MCF 10A (cell line): ENCODE measurements at regions not wholly inside any gene's neighbourhood (a gene's known extent, or its start where the extent isn't known, plus 50 kb on each side); places are given as distances from the start of the nearest gene placed in this dataset.

Experiments
- BruUV-seq: library from RNA; stranded (reverse); fragments of 400-500 nt; replicated peaks from 2 replicates; lab custom pipeline; 2021; lab: Mats Ljungman, UMichigan
- CTCF ChIA-PET: fragments of 300-600 bp; sonication (Branson Sonifier 250); formaldehyde crosslinking; extraction: SDS; loops from one replicate; lab custom pipeline; 2021; ENCODE audit warnings: antibody characterized with exemption, inconsistent platforms; lab: Yijun Ruan, JAX
- POLR2A ChIA-PET: fragments of 300-600, 350-650 bp; sonication (Branson Sonifier 250); formaldehyde crosslinking; extraction: SDS; loops from one replicate; lab custom pipeline; 2020; ENCODE audit warnings: antibody characterized with exemption, inconsistent platforms; lab: Yijun Ruan, JAX
- DNase-seq: peaks from one replicate; pipeline ENCODE4 v3.0.0-alpha.2; 2018; ENCODE audit not compliant: unreplicated experiment
- H3K27ac Mint-ChIP-seq: one replicate; pipeline ENCODE4 v1.8.0; 2022; ENCODE audit warnings: mild to moderate bottlenecking, low read depth, mixed read lengths; ENCODE audit not compliant: unreplicated experiment
- H3K27me3 Mint-ChIP-seq: one replicate; pipeline ENCODE4 v1.8.0; 2022; ENCODE audit warnings: mixed read lengths; ENCODE audit not compliant: insufficient read depth, unreplicated experiment
- H3K36me3 Mint-ChIP-seq: one replicate; pipeline ENCODE4 v1.8.0; 2022; ENCODE audit warnings: mild to moderate bottlenecking, moderate library complexity, mixed read lengths; ENCODE audit not compliant: insufficient read depth, unreplicated experiment
- H3K4me1 Mint-ChIP-seq: one replicate; pipeline ENCODE4 v1.8.0; 2022; ENCODE audit warnings: mixed read lengths; ENCODE audit not compliant: insufficient read depth, unreplicated experiment
- H3K4me3 Mint-ChIP-seq: one replicate; pipeline ENCODE4 v1.8.0; 2022; ENCODE audit warnings: mild to moderate bottlenecking, moderate library complexity, mixed read lengths; ENCODE audit not compliant: unreplicated experiment
- H3K9me3 Mint-ChIP-seq: one replicate; pipeline ENCODE4 v1.8.0; 2022; ENCODE audit warnings: mixed read lengths; ENCODE audit not compliant: unreplicated experiment
- CTCF ChIP-seq: fragments of 200-600 bp; IDR thresholded peaks from one replicate; pipeline ENCODE4 v1.8.0; 2022; ENCODE audit warnings: antibody characterized with exemption, mild to moderate bottlenecking; ENCODE audit not compliant: unreplicated experiment
- intact Hi-C: fragments of 100-400 bp; cut with micrococcal nuclease; formaldehyde crosslinking; loops from 2 replicates; pipeline ENCODE4 v1.14.1; 2022

GRCh38 chr22:48102581-48102980 lies 1340.1 kb downstream of the TBC1D22A start:
- no peak for TF ChIP-seq CTCF
- Mint-ChIP-seq H3K36me3 (peaks cover 4% of the 10 kb centered on the region), H3K4me1 (no peaks in the 10 kb centered on the region), H3K27me3 (no peaks in the 10 kb centered on the region), H3K27ac (no peak overlapping the region), H3K9me3 (peaks cover 44% of the 10 kb centered on the region), H3K4me3 (no peak overlapping the region)
- BruUV-seq: no TSS peak
- intact Hi-C loops: no loop called here
- ChIA-PET POLR2A (no interaction called here), CTCF (no interaction called here)
- no peak for DNase-seq

- TF ChIP-seq CTCF: no peak
- peaks cover 4% of the 10 kb centered on the region for H3K36me3 Mint-ChIP-seq
- ChIA-PET POLR2A (no interaction called here), CTCF (no interaction called here)
- BruUV-seq: no TSS peak
- H3K27me3 Mint-ChIP-seq: no peaks in the 10 kb centered on the region
- intact Hi-C loops: no loop called here
- no peak overlapping the region for H3K4me3 Mint-ChIP-seq
- H3K27ac Mint-ChIP-seq: no peak overlapping the region
- H3K4me1 Mint-ChIP-seq: no peaks in the 10 kb centered on the region
- H3K9me3 Mint-ChIP-seq: peaks cover 38% of the 10 kb centered on the region
- no peak for DNase-seq
These were observed 1339.3 kb downstream of the TBC1D22A start for GRCh38 chr22:48101704-48102103.

GRCh38 chr22:48100685-48101417 lies 1338.4 kb downstream of the TBC1D22A start:
- intact Hi-C loops: no loop called here
- no peak for DNase-seq
- no TSS peak for BruUV-seq
- Mint-ChIP-seq H3K4me3 (no peak overlapping the region), H3K27ac (no peak overlapping the region), H3K36me3 (peaks cover 4% of the 10 kb centered on the region), H3K9me3 (peaks cover 29% of the 10 kb centered on the region), H3K4me1 (no peaks in the 10 kb centered on the region), H3K27me3 (no peaks in the 10 kb centered on the region)
- CTCF ChIA-PET: interaction anchor here (0.6 kb wide), 1 partner anchor 84 kb away, joined by 3 read pairs; no protein-coding TSS in a partner anchor
- POLR2A ChIA-PET: no interaction called here
- no peak for TF ChIP-seq CTCF

- no peak for TF ChIP-seq CTCF
- Mint-ChIP-seq H3K4me3 (no peak overlapping the region), H3K9me3 (peaks cover 25% of the 10 kb centered on the region), H3K27me3 (no peaks in the 10 kb centered on the region), H3K4me1 (no peaks in the 10 kb centered on the region), H3K36me3 (peaks cover 4% of the 10 kb centered on the region), H3K27ac (no peak overlapping the region)
- no TSS peak for BruUV-seq
- ChIA-PET POLR2A (no interaction called here), CTCF (no interaction called here)
- DNase-seq: no peak
- intact Hi-C loops: no loop called here
These were observed 1337.2 kb downstream of the TBC1D22A start for GRCh38 chr22:48099671-48100070.
